Hepatocyte (in vitro differentiated cells): ENCODE measurements at regions not wholly inside any gene's neighbourhood (a gene's known extent, or its start where the extent isn't known, plus 50 kb on each side); places are given as distances from the start of the nearest gene placed in this dataset.

ENCODE experiments used
- CTCF ChIP-seq: fragments of 200-600 bp; sonication (generic); IDR thresholded peaks from 2 replicates; pipeline ENCODE4 v1.5.1; 2016; ENCODE audit warnings: antibody characterized with exemption, mild to moderate bottlenecking; ENCODE audit not compliant: poor library complexity
- EZH2 ChIP-seq: fragments of 200-600 bp; sonication (generic); IDR thresholded peaks from 2 replicates; pipeline ENCODE4 v1.6.1; 2016; ENCODE audit warnings: antibody characterized with exemption, mild to moderate bottlenecking, borderline replicate concordance
- EZH2phosphoT487 ChIP-seq: fragments of 200-600 bp; sonication (generic); IDR thresholded peaks from one replicate; pipeline ENCODE4 v1.6.1; 2018; ENCODE audit warnings: antibody characterized with exemption, mild to moderate bottlenecking, low read depth, moderate library complexity; ENCODE audit not compliant: unreplicated experiment, severe bottlenecking

GRCh38 chrX:94695910-94696309 lies 1021.9 kb downstream of the FAM133A start:
- no peak for TF ChIP-seq CTCF
- TF ChIP-seq EZH2: no peak
- TF ChIP-seq EZH2phosphoT487: no peak
